Testis (tissue), 2 donors: ENCODE measurements at regions not wholly inside any gene's neighbourhood (a gene's known extent, or its start where the extent isn't known, plus 50 kb on each side); places are given as distances from the start of the nearest gene placed in this dataset.

Source experiments
- CTCF ChIP-seq, 3 experiments: fragments of 450-650 bp in 2 of 3; fragments of 200-600 bp in 1 of 3; sonication (generic) in 1 of 3; IDR thresholded peaks; one replicate each; pipeline ENCODE4 v1.5.1; 2016 to 2019; ENCODE audit warnings: antibody characterized with exemption in 3 of 3, mild to moderate bottlenecking in 2 of 3, moderate library complexity in 1 of 3
- POLR2A ChIP-seq: fragments of 450-650 bp; IDR thresholded peaks from one replicate; pipeline ENCODE4 v1.6.1; 2017; ENCODE audit warnings: antibody characterized with exemption, mild to moderate bottlenecking, moderate library complexity

DNA sequence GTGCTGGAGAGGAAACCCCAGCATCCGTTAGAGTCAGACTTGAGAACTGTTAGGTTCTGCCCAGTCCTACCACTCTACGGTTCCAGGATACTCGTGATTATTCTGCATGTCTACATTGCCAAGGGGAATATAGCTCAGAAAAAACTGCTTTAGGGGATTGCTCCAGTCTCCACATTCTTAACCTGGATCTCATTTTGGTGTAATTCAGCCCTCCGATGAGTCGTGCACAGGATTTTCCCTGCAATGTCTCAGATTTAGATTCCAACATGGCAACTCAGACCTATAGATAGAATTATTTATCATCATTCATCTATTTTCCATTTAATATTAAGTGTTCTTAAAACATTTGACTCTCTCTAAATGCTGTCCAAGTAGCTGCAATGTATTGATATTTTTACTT is 121.1 kb upstream of the ZEB1 start:
- TF ChIP-seq CTCF (IDR thresholded peaks at IDR 0.05) = no peak
- no peak for TF ChIP-seq POLR2A
